ENCODE measurements at regions not wholly inside any gene's neighbourhood (a gene's known extent, or its start where the extent isn't known, plus 50 kb on each side); places are given as distances from the start of the nearest gene placed in this dataset.

DNA sequence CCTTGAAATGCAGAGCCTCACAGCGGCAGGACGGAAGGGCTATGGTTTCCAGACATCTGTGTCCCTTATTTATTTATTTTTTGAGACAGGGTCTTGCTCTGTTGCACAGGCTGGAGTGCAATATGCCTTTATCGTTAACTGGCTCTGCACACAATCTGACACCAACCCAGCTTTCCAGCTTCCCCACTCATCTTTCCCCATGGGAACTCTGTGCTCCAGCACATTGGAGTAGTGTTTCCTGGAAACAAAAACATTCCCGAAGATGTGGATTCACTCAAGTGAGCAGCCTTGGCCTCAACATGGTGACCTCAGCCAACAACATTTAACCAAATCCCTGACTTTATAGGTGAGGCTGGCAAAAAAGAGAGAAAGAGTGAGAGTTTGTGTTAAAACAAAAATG, 307.1 kb downstream of the TMEM114 start:
- TF ChIP-seq, protein P1, sequence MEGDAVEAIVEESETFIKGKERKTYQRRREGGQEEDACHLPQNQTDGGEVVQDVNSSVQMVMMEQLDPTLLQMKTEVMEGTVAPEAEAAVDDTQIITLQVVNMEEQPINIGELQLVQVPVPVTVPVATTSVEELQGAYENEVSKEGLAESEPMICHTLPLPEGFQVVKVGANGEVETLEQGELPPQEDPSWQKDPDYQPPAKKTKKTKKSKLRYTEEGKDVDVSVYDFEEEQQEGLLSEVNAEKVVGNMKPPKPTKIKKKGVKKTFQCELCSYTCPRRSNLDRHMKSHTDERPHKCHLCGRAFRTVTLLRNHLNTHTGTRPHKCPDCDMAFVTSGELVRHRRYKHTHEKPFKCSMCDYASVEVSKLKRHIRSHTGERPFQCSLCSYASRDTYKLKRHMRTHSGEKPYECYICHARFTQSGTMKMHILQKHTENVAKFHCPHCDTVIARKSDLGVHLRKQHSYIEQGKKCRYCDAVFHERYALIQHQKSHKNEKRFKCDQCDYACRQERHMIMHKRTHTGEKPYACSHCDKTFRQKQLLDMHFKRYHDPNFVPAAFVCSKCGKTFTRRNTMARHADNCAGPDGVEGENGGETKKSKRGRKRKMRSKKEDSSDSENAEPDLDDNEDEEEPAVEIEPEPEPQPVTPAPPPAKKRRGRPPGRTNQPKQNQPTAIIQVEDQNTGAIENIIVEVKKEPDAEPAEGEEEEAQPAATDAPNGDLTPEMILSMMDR (IDR thresholded peaks at IDR 0.05) = no peak
- TF ChIP-seq EP300 (IDR thresholded peaks at IDR 0.05) (no peak), POLR2A (IDR thresholded peaks at IDR 0.05) (no peak)

All from ovary (tissue), 3 donors.